PC-9 (cell line): ENCODE measurements at regions not wholly inside any gene's neighbourhood (a gene's known extent, or its start where the extent isn't known, plus 50 kb on each side); places are given as distances from the start of the nearest gene placed in this dataset.

Experiments
- BruUV-seq: library from RNA; stranded (reverse); fragments of 400-500 nt; replicated peaks from 2 replicates; lab custom pipeline; 2021; lab: Mats Ljungman, UMichigan
- CTCF ChIA-PET: fragments of 300-600 bp; sonication (Branson Sonifier 250); formaldehyde crosslinking; loops from one replicate; lab custom pipeline; 2022; ENCODE audit warnings: antibody characterized with exemption; lab: Charles Lee
- POLR2A ChIA-PET: fragments of 300-600 bp; sonication (Branson Sonifier 250); formaldehyde crosslinking; loops from one replicate; lab custom pipeline; 2022; ENCODE audit warnings: antibody characterized with exemption; ENCODE audit not compliant: unreplicated experiment; lab: Charles Lee
- DNase-seq, 2 experiments: peaks; one replicate each; pipeline versions ENCODE4 v3.0.0 to v3.0.0-alpha.2; 2015 to 2022; ENCODE audit warnings: mixed read lengths in 1 of 2
- H2AFZ ChIP-seq: fragments of 200-600 bp; sonication (generic); 2 replicates; pipeline ENCODE4 v1.8.1; 2017; ENCODE audit warnings: antibody characterized with exemption
- H3F3A ChIP-seq: fragments of 200-600 bp; sonication (generic); 2 replicates; pipeline ENCODE4 v1.8.1; 2017; ENCODE audit warnings: antibody characterized with exemption, mild to moderate bottlenecking, low read depth; ENCODE audit not compliant: insufficient read depth
- H3K27ac ChIP-seq: fragments of 200-600 bp; sonication (generic); 2 replicates; pipeline ENCODE4 v1.6.1; 2016; ENCODE audit warnings: mixed run types
- H3K27me3 ChIP-seq: fragments of 200-600 bp; sonication (generic); 2 replicates; pipeline ENCODE4 v1.6.1; 2016; ENCODE audit warnings: low read depth, mixed run types; ENCODE audit not compliant: insufficient read depth
- H3K36me3 ChIP-seq: fragments of 200-600 bp; sonication (generic); 2 replicates; pipeline ENCODE4 v1.6.1; 2016; ENCODE audit warnings: low read depth, mixed run types
- H3K4me1 ChIP-seq: fragments of 200-600 bp; sonication (generic); replicated peaks from 2 replicates; pipeline ENCODE4 v1.6.1; 2016; ENCODE audit warnings: mixed run types; ENCODE audit not compliant: insufficient read depth
- H3K4me2 ChIP-seq: fragments of 200-600 bp; sonication (generic); 2 replicates; pipeline ENCODE4 v1.6.1; 2017; ENCODE audit warnings: mixed run types
- H3K4me3 ChIP-seq: fragments of 200-600 bp; sonication (generic); 2 replicates; pipeline ENCODE4 v1.6.1; 2016; ENCODE audit warnings: mixed run types
- H3K79me2 ChIP-seq: fragments of 200-600 bp; sonication (generic); 2 replicates; pipeline ENCODE4 v1.6.1; 2017; ENCODE audit warnings: low read depth, mixed run types
- H3K9me2 ChIP-seq: fragments of 200-600 bp; sonication (generic); 2 replicates; pipeline ENCODE4 v1.8.1; 2017; ENCODE audit warnings: mild to moderate bottlenecking; ENCODE audit not compliant: insufficient read depth
- H3K9me3 ChIP-seq: fragments of 200-600 bp; sonication (generic); 2 replicates; pipeline ENCODE4 v1.8.1; 2016; ENCODE audit warnings: low read depth; ENCODE audit not compliant: insufficient read depth
- H4K20me1 ChIP-seq: fragments of 200-600 bp; sonication (generic); 2 replicates; pipeline ENCODE4 v1.8.1; 2017; ENCODE audit not compliant: insufficient read depth
- CTCF ChIP-seq: fragments of 200-600 bp; sonication (generic); conservative IDR thresholded peaks from 2 replicates; pipeline ENCODE4 v1.6.1; 2017; ENCODE audit warnings: mixed run types, antibody characterized with exemption, mild to moderate bottlenecking, moderate library complexity
- EZH2 ChIP-seq: fragments of 200-600 bp; sonication (generic); IDR thresholded peaks from 2 replicates; pipeline ENCODE4 v1.8.0; 2017; ENCODE audit warnings: antibody characterized with exemption, low read depth
- intact Hi-C: fragments of 100-400 bp; cut with micrococcal nuclease; formaldehyde crosslinking; loops from one replicate; pipeline ENCODE4 v1.10.0; 2022; ENCODE audit not compliant: unreplicated experiment

DNA sequence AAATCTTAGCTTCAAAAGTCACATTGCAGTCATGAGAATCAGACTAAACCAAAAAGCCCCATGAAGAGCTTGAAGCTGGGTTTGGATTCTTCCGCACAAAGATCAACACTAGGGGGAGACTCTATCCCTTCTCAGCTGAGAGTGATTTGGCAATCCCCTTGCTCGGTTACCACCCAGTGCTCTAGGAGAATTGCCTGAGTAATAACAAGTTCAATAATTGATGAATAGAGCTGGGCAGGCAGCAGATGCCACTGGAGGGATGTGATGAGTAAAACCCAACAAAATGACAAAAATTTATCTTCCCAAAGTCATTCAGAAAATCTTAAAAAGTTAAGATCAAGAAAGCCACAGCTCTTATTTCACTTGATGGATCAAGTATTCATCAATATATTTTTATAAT lies 185.6 kb upstream of the ARID2 start:
- no peaks in the 10 kb centered on the region for H3K4me1 ChIP-seq
- no peak overlapping the region for H3K4me3 ChIP-seq
- H3K36me3 ChIP-seq = no peaks in the 10 kb centered on the region
- POLR2A ChIA-PET = interaction anchor here (0.7 kb wide), 1 partner anchor 311 kb away, joined by 5 read pairs; no protein-coding TSS in a partner anchor
- CTCF ChIA-PET = interaction anchor here (0.6 to 1.7 kb wide), 6 partner anchors 10 to 202 kb away, joined by 3 to 7 read pairs (median 4); no protein-coding TSS in a partner anchor
- TF ChIP-seq CTCF = peak; percentile 87
- no peak for TF ChIP-seq EZH2
- intact Hi-C loops = loop anchor here (1.0 to 5.0 kb wide), 2 partner anchors 184 to 203 kb away; no protein-coding TSS in a partner anchor
- no peaks in the 10 kb centered on the region for H3K79me2 ChIP-seq
- no peaks in the 10 kb centered on the region for H3K9me3 ChIP-seq
- DNase-seq = peak; percentile 42 to 55
- no peak overlapping the region for H3K27ac ChIP-seq
- H3K27me3 ChIP-seq = no peaks in the 10 kb centered on the region
- no peaks in the 10 kb centered on the region for H3F3A ChIP-seq
- no peak overlapping the region for H2AFZ ChIP-seq
- H3K9me2 ChIP-seq = no peaks in the 10 kb centered on the region
- no peaks in the 10 kb centered on the region for H4K20me1 ChIP-seq
- no TSS peak for BruUV-seq
- no peak overlapping the region for H3K4me2 ChIP-seq

GRCh38 chr12:45546545-45546944 lies 183.0 kb upstream of the ARID2 start:
- CTCF ChIA-PET = no interaction called here

GRCh38 chr12:45547132-45547531 lies 182.4 kb upstream of the ARID2 start:
- no peaks in the 10 kb centered on the region for H3K27me3 ChIP-seq
- no peak overlapping the region for H3K4me3 ChIP-seq
- no peaks in the 10 kb centered on the region for H3K36me3 ChIP-seq
- no peak overlapping the region for H3K27ac ChIP-seq
- H3K9me3 ChIP-seq = no peaks in the 10 kb centered on the region
- no peaks in the 10 kb centered on the region for H4K20me1 ChIP-seq
- DNase-seq = no peak
- no peaks in the 10 kb centered on the region for H3K4me1 ChIP-seq
- no peaks in the 10 kb centered on the region for H3K9me2 ChIP-seq
- H3F3A ChIP-seq = no peaks in the 10 kb centered on the region
- no peak overlapping the region for H3K4me2 ChIP-seq
- CTCF ChIA-PET = interaction anchor here (1.5 kb wide), 1 partner anchor 179 kb away, joined by 5 read pairs; no protein-coding TSS in a partner anchor
- no peaks in the 10 kb centered on the region for H3K79me2 ChIP-seq
- TF ChIP-seq CTCF (no peak), EZH2 (no peak)
- intact Hi-C loops = no loop called here
- POLR2A ChIA-PET = interaction anchor here (0.6 kb wide), 1 partner anchor 17 kb away, joined by 8 read pairs; no protein-coding TSS in a partner anchor
- no TSS peak for BruUV-seq
- H2AFZ ChIP-seq = no peak overlapping the region

More at GRCh38 chr12:45546545-45546944, 183.0 kb upstream of the ARID2 start:
- no peaks in the 10 kb centered on the region for H3K27me3 ChIP-seq
- H3K79me2 ChIP-seq = no peaks in the 10 kb centered on the region
- no peak overlapping the region for H3K4me3 ChIP-seq
- no peaks in the 10 kb centered on the region for H4K20me1 ChIP-seq
- TF ChIP-seq CTCF (no peak), EZH2 (no peak)
- BruUV-seq = no TSS peak
- no peaks in the 10 kb centered on the region for H3K9me2 ChIP-seq
- no peaks in the 10 kb centered on the region for H3K36me3 ChIP-seq
- H2AFZ ChIP-seq = no peak overlapping the region
- no peaks in the 10 kb centered on the region for H3K9me3 ChIP-seq
- POLR2A ChIA-PET = interaction anchor here (0.6 kb wide), 1 partner anchor 17 kb away, joined by 8 read pairs; no protein-coding TSS in a partner anchor
- DNase-seq = no peak
- no peaks in the 10 kb centered on the region for H3K4me1 ChIP-seq
- intact Hi-C loops = no loop called here
- H3K27ac ChIP-seq = no peak overlapping the region
- no peak overlapping the region for H3K4me2 ChIP-seq
- no peaks in the 10 kb centered on the region for H3F3A ChIP-seq
